GM20000 (cell line): ENCODE measurements at regions not wholly inside any gene's neighbourhood (a gene's known extent, or its start where the extent isn't known, plus 50 kb on each side); places are given as distances from the start of the nearest gene placed in this dataset.

Experiments used
- DNase-seq: peaks from one replicate; pipeline ENCODE4 v3.0.0; 2012; ENCODE audit warnings: low spot score
- CTCF ChIP-seq: IDR thresholded peaks from 2 replicates; pipeline ENCODE4 v1.5.1; 2012; ENCODE audit warnings: mild to moderate bottlenecking, control low read depth; ENCODE audit errors: extremely low read depth, missing control alignments

- no peak for TF ChIP-seq CTCF
- no peak for DNase-seq
Observed at GRCh38 chr3:109728861-109729494, 391.6 kb upstream of the DPPA4 start.

DNA sequence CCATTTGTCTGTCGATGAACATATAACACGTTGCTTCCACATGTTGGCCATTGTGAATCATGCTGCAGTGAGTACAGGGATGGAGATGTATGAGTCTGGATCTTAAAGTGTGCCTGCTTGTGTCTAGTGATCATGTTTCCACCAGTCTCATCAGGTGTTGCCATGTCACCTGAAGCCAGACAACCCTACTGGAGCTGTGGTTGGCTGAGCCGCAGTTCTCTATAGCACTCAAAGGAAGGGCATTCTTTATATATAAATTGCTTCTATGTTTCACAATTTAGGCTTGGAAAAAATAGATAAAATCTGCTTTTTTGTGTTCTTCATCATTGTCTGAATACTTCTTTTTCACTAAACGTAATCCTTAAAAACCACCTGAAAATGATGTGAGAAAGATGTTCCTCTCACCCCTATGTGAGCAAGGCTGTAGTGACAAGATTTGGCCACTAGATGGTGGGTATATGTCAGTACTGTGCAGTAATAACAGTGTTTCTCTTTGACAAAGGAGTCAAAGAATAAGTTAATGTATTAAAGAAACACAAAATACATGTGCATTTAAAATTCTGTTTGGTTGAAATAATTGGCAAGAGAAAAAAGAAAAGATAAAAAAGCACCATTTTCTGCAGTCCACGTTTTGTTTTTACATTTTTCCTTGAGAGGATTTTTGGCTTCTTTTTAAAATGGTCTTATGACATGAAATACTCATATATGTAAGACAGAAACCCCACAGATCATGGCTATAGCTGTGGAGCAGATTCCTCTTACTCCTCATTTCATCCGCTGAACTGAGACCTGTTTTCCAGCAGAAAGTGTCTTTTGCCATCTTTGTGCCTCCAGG lies 394.5 kb upstream of the DPPA4 start:
- DNase-seq, result peak; percentile 15
- TF ChIP-seq CTCF, result peak; percentile 66

GRCh38 chr3:109743981-109744380 lies 406.6 kb upstream of the DPPA4 start:
- TF ChIP-seq CTCF, result no peak
- no peak for DNase-seq

DNA sequence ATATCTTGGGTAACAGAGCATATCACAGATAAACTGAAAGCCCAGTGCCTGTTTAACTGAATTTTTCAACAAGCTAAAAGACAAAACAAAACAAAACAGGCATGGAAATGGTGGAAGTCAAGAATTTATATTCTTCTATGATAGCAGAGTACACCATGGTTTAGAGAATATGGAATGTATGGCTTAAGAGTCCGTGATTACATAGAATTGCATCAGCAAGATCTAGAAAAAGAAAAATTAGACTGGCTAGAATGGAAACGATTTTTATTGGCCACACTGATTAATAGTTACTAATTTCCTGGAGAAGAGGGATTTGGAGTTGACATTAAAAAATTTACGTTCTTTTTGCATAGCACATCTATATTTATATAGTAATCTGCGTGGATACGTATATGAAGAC lies 435.2 kb upstream of the DPPA4 start:
- TF ChIP-seq CTCF, result no peak
- DNase-seq, result no peak

- DNase-seq, result no peak
Observed at GRCh38 chr3:109774108-109774507, 436.8 kb upstream of the DPPA4 start.

DNA sequence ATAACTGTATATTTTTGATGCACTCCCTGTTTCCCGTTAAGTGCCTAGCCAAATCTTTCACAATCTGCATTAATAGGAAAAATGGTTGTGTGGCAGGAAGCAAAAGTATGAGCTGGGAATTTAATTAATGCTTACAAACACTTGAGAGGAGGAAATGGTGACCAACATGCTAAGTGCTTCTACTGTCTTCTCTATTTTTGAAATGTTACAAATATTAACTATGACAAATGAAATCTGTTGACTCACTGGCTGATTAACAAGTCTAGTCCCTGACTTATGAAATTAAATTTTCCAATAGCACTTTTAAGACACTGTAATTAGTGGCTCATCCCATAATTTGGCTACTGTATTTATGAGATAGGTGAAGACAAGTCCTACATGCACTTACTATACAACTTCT lies 446.9 kb upstream of the DPPA4 start:
- TF ChIP-seq CTCF, result no peak
- DNase-seq, result no peak

More at GRCh38 chr3:109774108-109774507, 436.8 kb upstream of the DPPA4 start:
- TF ChIP-seq CTCF, result no peak

DNA sequence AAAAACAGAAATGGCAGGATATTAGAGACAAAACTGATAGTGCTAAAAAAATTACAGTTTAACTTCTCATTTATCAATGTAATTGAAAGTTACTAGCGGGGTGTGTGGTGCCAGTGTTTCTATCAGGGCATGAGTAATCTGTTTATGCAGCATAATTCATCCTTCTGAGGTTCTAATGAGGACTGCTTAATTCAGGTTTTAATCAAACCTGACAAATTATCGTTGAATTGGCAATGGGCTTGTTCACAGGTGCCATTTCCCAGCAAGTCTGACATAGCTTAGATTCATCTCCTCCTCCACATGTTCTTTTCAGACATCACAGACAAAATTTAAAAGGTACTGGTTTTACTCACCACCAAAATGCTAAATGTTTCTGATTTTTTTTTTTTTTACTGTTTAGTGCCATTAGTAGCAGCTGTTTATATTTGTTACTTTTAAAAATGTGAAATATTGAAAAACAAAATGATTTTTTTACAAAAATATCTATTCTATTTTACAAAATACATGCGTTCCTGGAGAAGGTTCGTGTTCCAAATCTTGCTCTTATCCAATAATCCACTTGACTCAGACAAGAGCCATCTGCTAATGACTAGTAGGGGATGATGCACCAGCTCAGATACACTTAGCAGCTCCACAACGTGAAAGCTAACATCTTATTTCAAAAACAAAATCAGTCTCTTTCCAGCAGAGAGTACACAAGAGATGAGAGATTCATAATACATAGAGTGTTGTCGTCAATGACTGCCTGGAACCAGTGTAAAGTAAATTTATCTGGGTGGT lies 447.7 kb upstream of the DPPA4 start:
- DNase-seq, result no peak
- no peak for TF ChIP-seq CTCF
